GM21737 (cell line): ENCODE measurements at regions not wholly inside any gene's neighbourhood (a gene's known extent, or its start where the extent isn't known, plus 50 kb on each side); places are given as distances from the start of the nearest gene placed in this dataset.

Experiments used
- ATAC-seq: cut with Tn5 transposase; IDR thresholded peaks from one replicate; pipeline ENCODE4 v1.9.1; 2021; ENCODE audit warnings: mild to moderate bottlenecking, moderate library complexity; ENCODE audit not compliant: unreplicated experiment

- no peak for ATAC-seq
Measured at GRCh38 chr3:70805061-70805889, 492.8 kb upstream of the MDFIC2 start.

DNA sequence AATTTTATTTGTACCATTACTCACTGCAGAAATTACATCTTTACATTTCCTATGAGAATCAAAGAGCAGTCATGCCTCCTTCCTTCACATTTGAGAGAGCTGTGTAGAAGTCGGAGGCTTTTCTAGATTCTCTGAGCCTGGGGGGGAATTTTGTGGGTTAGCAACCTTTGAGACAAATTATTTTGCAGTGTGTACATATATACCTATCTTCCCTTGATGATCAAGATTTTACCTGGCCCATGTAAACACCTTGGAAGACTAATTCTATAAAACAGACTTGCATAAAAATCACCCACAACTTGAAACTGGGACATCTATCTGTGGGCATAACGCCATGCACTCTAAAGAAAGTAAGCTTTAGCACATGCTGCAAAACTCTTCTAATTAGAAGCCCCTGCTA lies 491.5 kb upstream of the MDFIC2 start:
- no peak for ATAC-seq

DNA sequence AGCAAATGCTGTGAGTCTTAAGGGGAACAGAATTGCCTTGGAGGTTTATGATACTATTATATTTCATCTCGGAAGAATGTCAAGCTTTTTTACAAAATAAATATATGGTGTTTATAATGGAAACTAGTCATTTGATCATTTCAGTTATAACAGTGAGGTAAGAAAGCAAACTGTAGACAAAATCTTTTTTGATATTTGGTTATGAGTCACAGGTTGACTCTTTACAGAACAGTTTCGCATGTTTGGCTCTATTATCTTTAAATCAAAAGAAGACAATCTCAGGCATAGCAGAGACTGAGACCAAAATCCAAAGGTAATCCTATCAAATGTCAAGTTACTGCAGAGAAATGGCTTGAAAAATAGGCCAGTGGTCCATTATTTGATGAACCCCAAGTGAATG lies 490.9 kb upstream of the MDFIC2 start:
- no peak for ATAC-seq

DNA sequence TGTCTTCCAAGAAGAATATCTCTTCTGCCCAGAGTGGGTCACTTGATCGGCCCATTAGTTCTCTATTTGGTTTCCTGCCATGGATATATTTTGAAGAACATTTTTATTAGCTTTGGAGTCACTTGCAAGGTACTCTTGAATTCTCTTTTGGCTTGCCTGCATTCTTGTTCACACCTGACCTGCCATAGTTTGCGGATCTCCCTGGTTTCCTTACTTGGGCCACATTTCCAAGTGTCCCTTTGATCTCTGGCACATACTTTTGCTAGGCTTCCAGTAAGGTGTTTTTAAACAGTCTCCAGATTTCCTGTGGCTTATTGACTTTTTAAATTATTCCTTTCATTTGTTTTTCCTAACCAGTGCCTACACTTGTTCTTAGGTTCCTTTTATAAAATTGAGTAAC lies 488.5 kb upstream of the MDFIC2 start:
- no peak for ATAC-seq

DNA sequence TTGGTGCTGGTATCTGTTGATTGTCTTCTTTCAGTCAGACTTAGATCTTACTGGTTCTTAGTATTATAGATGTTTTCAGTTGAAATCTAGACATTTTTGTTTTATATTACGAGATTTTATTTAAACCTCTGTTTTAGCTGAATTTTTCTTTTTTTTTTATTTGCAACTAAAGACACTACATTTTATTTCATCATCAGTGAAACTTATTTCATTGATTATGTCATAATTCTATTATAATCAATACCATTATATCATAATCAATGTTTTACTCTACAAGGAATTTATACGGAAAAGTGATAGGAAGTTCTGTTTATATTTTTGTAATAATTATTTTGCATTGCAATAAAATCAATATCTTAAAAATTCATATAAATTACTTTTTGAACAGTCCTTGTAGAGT lies 477.4 kb upstream of the MDFIC2 start:
- ATAC-seq = no peak

- no peak for ATAC-seq
Measured at GRCh38 chr3:70780790-70781189, 468.4 kb upstream of the MDFIC2 start.

DNA sequence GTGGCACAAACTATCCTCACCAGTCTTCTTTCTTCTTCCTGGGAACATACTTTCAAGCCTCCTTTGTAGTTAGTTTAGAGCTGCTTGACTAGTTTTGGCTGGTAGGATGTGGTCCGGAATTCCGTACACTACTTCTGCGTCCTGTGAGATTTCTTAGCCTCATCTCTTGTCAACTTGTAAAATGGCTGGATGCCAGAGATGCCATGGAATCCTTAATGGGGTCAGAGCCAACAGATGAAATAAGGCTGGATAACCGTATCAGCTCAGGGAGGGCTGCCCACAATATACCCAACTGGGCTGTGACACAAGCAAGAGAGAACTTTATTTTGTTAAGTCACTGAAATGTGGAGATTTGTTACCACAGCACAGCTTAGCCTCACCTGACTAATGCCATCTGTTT lies 466.9 kb upstream of the MDFIC2 start:
- no peak for ATAC-seq

- no peak for ATAC-seq
Measured at GRCh38 chr3:70776081-70776480, 463.6 kb upstream of the MDFIC2 start.

- no peak for ATAC-seq
Measured at GRCh38 chr3:70775257-70775656, 462.8 kb upstream of the MDFIC2 start.

- no peak for ATAC-seq
Measured at GRCh38 chr3:70774641-70775040, 462.2 kb upstream of the MDFIC2 start.

GRCh38 chr3:70771426-70772147 lies 459.1 kb upstream of the MDFIC2 start:
- ATAC-seq = no peak

- no peak for ATAC-seq
Measured at GRCh38 chr3:70770650-70771049, 458.2 kb upstream of the MDFIC2 start.

- no peak for ATAC-seq
Measured at GRCh38 chr3:70766301-70766700, 453.9 kb upstream of the MDFIC2 start.

DNA sequence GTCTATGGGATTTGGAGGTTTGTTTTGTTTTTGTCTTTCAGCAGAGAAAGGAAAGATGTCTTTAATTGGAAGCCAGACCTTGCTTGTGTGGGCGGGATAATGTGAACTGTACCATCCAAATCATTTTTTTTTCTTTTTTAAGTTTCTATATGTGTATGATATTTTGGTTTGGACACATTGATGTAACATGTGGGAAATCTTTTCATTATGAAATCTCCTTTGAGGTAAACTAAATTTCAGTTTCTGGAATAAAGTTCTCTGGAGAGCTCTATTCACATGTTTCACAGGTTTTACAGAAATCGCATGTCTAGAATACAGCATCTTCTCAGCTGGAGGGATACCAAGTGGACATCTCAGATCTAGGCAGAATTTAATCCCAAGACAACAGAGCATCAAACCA lies 451.5 kb upstream of the MDFIC2 start:
- ATAC-seq = no peak

GRCh38 chr3:70757658-70758057 lies 445.2 kb upstream of the MDFIC2 start:
- no peak for ATAC-seq

- no peak for ATAC-seq
Measured at GRCh38 chr3:70755526-70755925, 443.1 kb upstream of the MDFIC2 start.

DNA sequence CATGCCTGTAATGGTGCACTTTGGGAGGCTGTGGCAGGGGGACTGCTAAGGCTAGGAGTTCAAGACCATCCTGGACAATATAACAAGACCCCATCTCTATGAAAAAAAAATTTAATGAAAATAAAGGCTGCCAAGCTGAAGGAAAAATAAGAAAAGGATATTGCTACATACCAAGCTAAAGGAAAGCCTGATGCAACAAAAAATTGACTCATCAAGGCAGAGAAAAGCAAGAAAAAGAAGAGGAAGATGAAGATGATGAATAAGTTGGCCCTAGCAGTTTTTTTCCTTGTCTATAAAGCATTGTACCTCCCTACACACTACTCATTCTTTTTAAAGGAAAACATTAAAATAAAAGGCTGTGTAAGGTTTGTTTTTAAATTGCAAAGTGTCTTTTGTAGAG lies 441.9 kb upstream of the MDFIC2 start:
- ATAC-seq = no peak

GRCh38 chr3:70753572-70753971 lies 441.1 kb upstream of the MDFIC2 start:
- no peak for ATAC-seq

DNA sequence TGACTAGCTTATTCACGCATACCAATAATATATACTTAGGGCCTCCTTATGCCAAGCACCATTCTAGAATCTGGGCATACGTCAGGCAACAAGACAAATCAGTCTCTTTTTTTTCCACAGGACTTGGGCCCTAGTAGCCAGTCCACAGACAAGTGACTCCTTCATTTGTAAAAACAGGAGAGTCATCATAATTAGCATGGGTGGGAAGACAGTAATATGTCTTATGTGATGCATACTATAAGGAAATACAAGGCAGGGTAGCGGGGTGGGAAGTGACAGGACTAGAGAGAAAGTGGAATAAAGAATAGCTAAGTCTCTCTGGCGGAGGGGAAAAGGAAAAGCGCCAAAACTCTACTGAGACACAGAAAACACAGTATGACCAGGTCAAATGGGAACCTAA lies 439.6 kb upstream of the MDFIC2 start:
- ATAC-seq = no peak

DNA sequence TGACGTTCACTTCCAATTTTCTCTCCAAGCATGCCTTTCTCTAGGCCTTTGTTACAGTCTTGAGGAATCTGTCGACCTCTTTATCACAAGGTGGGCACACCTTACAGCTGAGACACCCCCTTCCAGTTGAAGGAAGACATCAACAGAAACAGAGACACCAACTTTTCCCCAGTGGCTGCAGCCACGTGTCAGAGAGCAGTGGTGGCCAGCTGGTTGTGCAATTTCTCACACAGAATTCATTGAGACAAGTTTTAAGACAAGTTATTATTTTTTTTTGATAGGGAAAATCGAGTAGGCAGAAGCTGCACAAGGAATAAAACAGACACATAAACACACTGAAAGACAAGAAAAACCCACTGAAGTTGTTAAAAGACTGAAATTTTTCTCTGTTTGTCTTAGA lies 436.7 kb upstream of the MDFIC2 start:
- ATAC-seq = no peak

DNA sequence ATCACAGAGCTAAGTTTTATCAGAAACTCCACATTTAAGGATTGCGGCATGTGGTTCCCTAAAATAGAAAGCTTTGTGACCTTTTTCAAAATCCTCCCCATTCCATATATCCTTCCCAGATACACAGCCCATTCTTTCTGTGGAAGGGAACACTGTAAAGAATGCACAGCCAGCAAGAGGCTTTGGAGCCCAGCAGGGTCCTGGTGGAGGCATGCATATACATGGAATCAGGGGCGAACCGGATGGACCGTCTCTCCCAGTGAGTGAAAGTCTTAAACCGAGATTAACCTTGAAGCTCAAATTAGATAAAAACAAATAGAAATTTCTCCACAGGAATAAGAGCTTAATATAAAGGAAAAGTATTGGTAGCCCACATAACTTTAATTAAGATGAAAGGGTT lies 436.2 kb upstream of the MDFIC2 start:
- ATAC-seq = no peak

DNA sequence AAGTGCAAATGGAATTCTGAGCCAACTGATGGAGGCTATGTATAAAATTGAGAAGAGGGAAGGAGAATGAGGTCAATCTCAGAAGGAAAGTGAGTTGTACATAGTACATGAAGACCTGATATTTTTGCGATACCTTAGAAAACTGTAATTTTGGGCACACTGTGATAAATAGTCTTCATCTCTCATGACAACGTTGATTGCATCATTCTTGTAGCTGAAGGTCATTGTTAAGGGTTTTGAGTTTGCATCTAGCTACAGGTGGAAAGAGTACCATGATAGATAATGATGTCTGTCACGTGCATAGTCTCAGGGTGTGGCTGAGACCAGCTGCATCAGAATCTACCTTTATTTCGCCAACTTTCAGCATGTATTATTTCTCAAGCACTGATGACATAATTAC lies 435.4 kb upstream of the MDFIC2 start:
- no peak for ATAC-seq
